ENCODE measurements at regions not wholly inside any gene's neighbourhood (a gene's known extent, or its start where the extent isn't known, plus 50 kb on each side); places are given as distances from the start of the nearest gene placed in this dataset.

GRCh38 chr2:71747559-71747958, 294.2 kb downstream of the DYSF start:
- Histone ChIP-seq H4K91ac (ENCODE audit: low read length) (no peak overlapping the region), H2AFZ (ENCODE audit: low read depth, low read length) (no peak overlapping the region), H2BK12ac (ENCODE audit: low read length in 2 of 2) (peak overlapping the region; percentile 80 to 87), H2BK5ac (ENCODE audit: low read depth, low read length, poor library complexity, severe bottlenecking) (no peak overlapping the region), H3K4me1 (ENCODE audit: control insufficient read depth, insufficient read depth, low read depth, low read length) (peaks cover 41% of the 10 kb centered on the region), H3K23ac (ENCODE audit: low read length in 2 of 2) (no peak overlapping the region), H3K27ac (ENCODE audit: low read length, poor library complexity, severe bottlenecking) (no peak overlapping the region), H3K79me1 (replicated peaks; ENCODE audit: low read length, poor library complexity, severe bottlenecking) (no peaks in the 10 kb centered on the region), H2BK15ac (ENCODE audit: low read depth, poor library complexity, severe bottlenecking) (no peak overlapping the region), H3K14ac (ENCODE audit: low read length in 2 of 2) (no peak overlapping the region), H3K4ac (ENCODE audit: low read depth in 1 of 2, low read length in 2 of 2) (peak overlapping the region in 1 of 2 experiments; percentile 3), H3K9ac (ENCODE audit: low read length) (no peak overlapping the region), H3K27me3 (ENCODE audit: control insufficient read depth in 1 of 2, insufficient read depth in 1 of 2, low read length in 2 of 2) (peaks cover 0 to 24% of the 10 kb centered on the region in 2 experiments), H4K8ac (ENCODE audit: low read length) (peak overlapping the region; percentile 8), H2AK5ac (ENCODE audit: low read length, severe bottlenecking) (peak overlapping the region; percentile 69), H3K9me3 (ENCODE audit: control insufficient read depth, low read length) (peaks cover 16% of the 10 kb centered on the region), H2BK120ac (ENCODE audit: low read depth, low read length) (no peak overlapping the region), H3K18ac (ENCODE audit: low read depth in 1 of 2, low read length in 2 of 2) (peak overlapping the region; percentile 14 to 82), H3K36me3 (ENCODE audit: control insufficient read depth in 1 of 2, insufficient read depth in 2 of 2, low read depth in 1 of 2, low read length in 2 of 2) (no peaks in the 10 kb centered on the region), H3K4me2 (ENCODE audit: low read length, poor library complexity, severe bottlenecking) (no peak overlapping the region), H3K4me3 (ENCODE audit: insufficient read depth in 1 of 2, low read depth in 1 of 2, low read length in 2 of 2) (no peak overlapping the region)
- DNase-seq, result no peak
- WGBS, result 98% methylated on average over 4 of the region's 4 CpGs

- Histone ChIP-seq H3K18ac (ENCODE audit: low read depth in 1 of 2, low read length in 2 of 2) (peak overlapping the region; percentile 14 to 81), H3K4me3 (ENCODE audit: insufficient read depth in 1 of 2, low read depth in 1 of 2, low read length in 2 of 2) (no peak overlapping the region), H3K9me3 (ENCODE audit: control insufficient read depth, low read length) (peaks cover 13% of the 10 kb centered on the region), H3K23ac (ENCODE audit: low read length in 2 of 2) (peak overlapping the region in 1 of 2 experiments; percentile 1), H3K4me2 (ENCODE audit: low read length, poor library complexity, severe bottlenecking) (no peak overlapping the region), H2AFZ (ENCODE audit: low read depth, low read length) (no peak overlapping the region), H3K79me1 (replicated peaks; ENCODE audit: low read length, poor library complexity, severe bottlenecking) (no peaks in the 10 kb centered on the region), H3K14ac (ENCODE audit: low read length in 2 of 2) (no peak overlapping the region), H4K8ac (ENCODE audit: low read length) (peak overlapping the region; percentile 10), H4K91ac (ENCODE audit: low read length) (no peak overlapping the region), H3K4me1 (ENCODE audit: control insufficient read depth, insufficient read depth, low read depth, low read length) (peaks cover 44% of the 10 kb centered on the region), H2BK5ac (ENCODE audit: low read depth, low read length, poor library complexity, severe bottlenecking) (no peak overlapping the region), H3K9ac (ENCODE audit: low read length) (no peak overlapping the region), H3K36me3 (ENCODE audit: control insufficient read depth in 1 of 2, insufficient read depth in 2 of 2, low read depth in 1 of 2, low read length in 2 of 2) (no peaks in the 10 kb centered on the region), H3K4ac (ENCODE audit: low read depth in 1 of 2, low read length in 2 of 2) (peak overlapping the region in 1 of 2 experiments; percentile 3), H2BK12ac (ENCODE audit: low read length in 2 of 2) (peak overlapping the region; percentile 80 to 87), H2AK5ac (ENCODE audit: low read length, severe bottlenecking) (peak overlapping the region; percentile 69), H2BK15ac (ENCODE audit: low read depth, poor library complexity, severe bottlenecking) (no peak overlapping the region), H2BK120ac (ENCODE audit: low read depth, low read length) (no peak overlapping the region), H3K27ac (ENCODE audit: low read length, poor library complexity, severe bottlenecking) (no peak overlapping the region), H3K27me3 (ENCODE audit: control insufficient read depth in 1 of 2, insufficient read depth in 1 of 2, low read length in 2 of 2) (peaks cover 0 to 24% of the 10 kb centered on the region in 2 experiments)
- DNase-seq, result peak; percentile 53
- WGBS, result 26% methylated on average over 10 of the region's 13 CpGs
These were observed 293.7 kb downstream of the DYSF start for GRCh38 chr2:71746946-71747501.

- Histone ChIP-seq H4K91ac (ENCODE audit: low read length) (peak overlapping the region; percentile 5), H3K18ac (ENCODE audit: low read depth in 1 of 2, low read length in 2 of 2) (peak overlapping the region; percentile 12 to 63), H2BK5ac (ENCODE audit: low read depth, low read length, poor library complexity, severe bottlenecking) (no peak overlapping the region), H3K27ac (ENCODE audit: low read length, poor library complexity, severe bottlenecking) (no peak overlapping the region), H2BK12ac (ENCODE audit: low read length in 2 of 2) (peak overlapping the region; percentile 14 to 66), H3K36me3 (ENCODE audit: control insufficient read depth in 1 of 2, insufficient read depth in 2 of 2, low read depth in 1 of 2, low read length in 2 of 2) (no peaks in the 10 kb centered on the region), H3K9me3 (ENCODE audit: control insufficient read depth, low read length) (peaks cover 18% of the 10 kb centered on the region), H2BK120ac (ENCODE audit: low read depth, low read length) (no peak overlapping the region), H3K23ac (ENCODE audit: low read length in 2 of 2) (no peak overlapping the region), H3K9ac (ENCODE audit: low read length) (no peak overlapping the region), H4K8ac (ENCODE audit: low read length) (no peak overlapping the region), H2BK15ac (ENCODE audit: low read depth, poor library complexity, severe bottlenecking) (no peak overlapping the region), H2AK5ac (ENCODE audit: low read length, severe bottlenecking) (peak overlapping the region; percentile 73), H3K4me3 (ENCODE audit: insufficient read depth in 1 of 2, low read depth in 1 of 2, low read length in 2 of 2) (no peak overlapping the region), H3K4me2 (ENCODE audit: low read length, poor library complexity, severe bottlenecking) (no peak overlapping the region), H3K14ac (ENCODE audit: low read length in 2 of 2) (peak overlapping the region in 1 of 2 experiments; percentile 61), H2AFZ (ENCODE audit: low read depth, low read length) (no peak overlapping the region), H3K79me1 (replicated peaks; ENCODE audit: low read length, poor library complexity, severe bottlenecking) (no peaks in the 10 kb centered on the region), H3K27me3 (ENCODE audit: control insufficient read depth in 1 of 2, insufficient read depth in 1 of 2, low read length in 2 of 2) (peaks cover 0 to 11% of the 10 kb centered on the region in 2 experiments), H3K4me1 (ENCODE audit: control insufficient read depth, insufficient read depth, low read depth, low read length) (peaks cover 43% of the 10 kb centered on the region), H3K4ac (ENCODE audit: low read depth in 1 of 2, low read length in 2 of 2) (peak overlapping the region in 1 of 2 experiments; percentile 64)
- DNase-seq, result no peak
- WGBS, result 86% methylated on average over 6 of the region's 6 CpGs
These were observed 291.4 kb downstream of the DYSF start for GRCh38 chr2:71744781-71745180.

- H2AK5ac ChIP-seq (ENCODE audit: low read length, severe bottlenecking), result peak overlapping the region; percentile 11
- no peaks in the 10 kb centered on the region for H3K36me3 ChIP-seq (ENCODE audit: control insufficient read depth in 1 of 2, insufficient read depth in 2 of 2, low read depth in 1 of 2, low read length in 2 of 2)
- peak overlapping the region in 1 of 2 experiments; percentile 82 for H3K18ac ChIP-seq (ENCODE audit: low read depth in 1 of 2, low read length in 2 of 2)
- no peaks in the 10 kb centered on the region for H3K79me1 ChIP-seq (replicated peaks; ENCODE audit: low read length, poor library complexity, severe bottlenecking)
- H3K4me3 ChIP-seq (ENCODE audit: insufficient read depth in 1 of 2, low read depth in 1 of 2, low read length in 2 of 2), result no peak overlapping the region
- H4K8ac ChIP-seq (ENCODE audit: low read length), result no peak overlapping the region
- peak overlapping the region; percentile 8 for H4K91ac ChIP-seq (ENCODE audit: low read length)
- peaks cover 36% of the 10 kb centered on the region for H3K4me1 ChIP-seq (ENCODE audit: control insufficient read depth, insufficient read depth, low read depth, low read length)
- H3K14ac ChIP-seq (ENCODE audit: low read length in 2 of 2), result peak overlapping the region in 1 of 2 experiments; percentile 61
- H3K27ac ChIP-seq (ENCODE audit: low read length, poor library complexity, severe bottlenecking), result no peak overlapping the region
- 93% methylated on average over 5 of the region's 6 CpGs for WGBS
- H3K4me2 ChIP-seq (ENCODE audit: low read length, poor library complexity, severe bottlenecking), result no peak overlapping the region
- no peak overlapping the region for H3K4ac ChIP-seq (ENCODE audit: low read depth in 1 of 2, low read length in 2 of 2)
- no peak overlapping the region for H2BK5ac ChIP-seq (ENCODE audit: low read depth, low read length, poor library complexity, severe bottlenecking)
- H2BK120ac ChIP-seq (ENCODE audit: low read depth, low read length), result peak overlapping the region; percentile 39
- H2AFZ ChIP-seq (ENCODE audit: low read depth, low read length), result no peak overlapping the region
- peak overlapping the region; percentile 13 for H2BK15ac ChIP-seq (ENCODE audit: low read depth, poor library complexity, severe bottlenecking)
- no peak for DNase-seq
- H3K9ac ChIP-seq (ENCODE audit: low read length), result no peak overlapping the region
- H2BK12ac ChIP-seq (ENCODE audit: low read length in 2 of 2), result peak overlapping the region; percentile 73 to 87
- H3K23ac ChIP-seq (ENCODE audit: low read length in 2 of 2), result peak overlapping the region in 1 of 2 experiments; percentile 9
- H3K27me3 ChIP-seq (ENCODE audit: control insufficient read depth in 1 of 2, insufficient read depth in 1 of 2, low read length in 2 of 2), result peaks cover 0 to 13% of the 10 kb centered on the region in 2 experiments
- peaks cover 18% of the 10 kb centered on the region for H3K9me3 ChIP-seq (ENCODE audit: control insufficient read depth, low read length)
These were observed 290.8 kb downstream of the DYSF start for GRCh38 chr2:71743995-71744675.

Data from mesenchymal stem cell (in vitro differentiated cells and primary cell).